RKO (cell line): ENCODE measurements at regions not wholly inside any gene's neighbourhood (a gene's known extent, or its start where the extent isn't known, plus 50 kb on each side); places are given as distances from the start of the nearest gene placed in this dataset.
A peak's percentile ranks its signal among the peaks of the same experiment; 100 is the strongest.
"Not testable (repeated sequence)": the region's sequence is repeated elsewhere in the genome, so short reads cannot be mapped to it uniquely, and the experiment has no call there.

Source experiments
- DNase-seq: peaks from one replicate; pipeline ENCODE4 v3.0.0-alpha.2; 2016; ENCODE audit warnings: low spot score

DNA sequence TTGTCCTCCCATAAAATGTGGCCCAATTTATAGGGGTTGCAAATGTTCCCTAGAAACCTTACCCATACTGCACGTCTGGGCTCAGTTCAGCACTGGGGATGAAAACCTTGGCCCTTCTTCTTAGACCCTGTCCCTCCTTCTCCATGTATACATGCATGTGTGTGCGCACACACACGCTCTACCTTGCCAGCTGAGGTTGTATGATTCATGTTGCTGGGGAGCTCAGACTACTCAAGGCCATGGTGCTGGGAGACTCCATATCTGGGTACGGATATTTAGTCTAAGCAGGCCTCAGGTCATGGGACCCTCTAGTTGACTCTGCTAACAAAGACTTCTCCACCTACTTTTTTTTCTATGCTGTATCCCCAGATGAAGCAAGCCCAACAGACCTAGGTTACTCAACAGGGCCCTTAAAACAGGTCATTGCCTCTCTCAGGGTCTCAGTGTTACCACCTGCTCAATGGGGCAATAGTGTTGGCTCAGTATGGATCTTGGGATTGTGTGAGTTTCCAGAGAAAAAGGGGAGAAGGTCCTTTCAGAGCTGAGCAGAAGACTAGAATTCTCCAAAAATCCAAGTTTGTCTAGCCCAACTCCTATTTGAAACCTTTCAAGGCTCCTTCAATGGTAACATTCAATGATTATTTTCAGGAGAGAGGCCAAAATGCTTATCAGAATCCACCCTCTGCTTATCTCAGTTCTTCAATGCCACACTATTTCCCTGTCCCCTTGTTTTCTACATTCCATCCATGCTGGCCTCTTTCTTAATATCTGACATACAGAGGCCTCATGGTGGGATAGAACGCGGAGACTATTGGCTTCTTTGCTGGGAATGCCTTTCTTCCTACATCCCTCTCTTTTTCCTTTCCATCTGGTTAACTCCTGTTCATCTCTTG is 123.6 kb upstream of the PITX1 start:
- no peak for DNase-seq

GRCh38 chr5:135156715-135157404 is 122.8 kb upstream of the PITX1 start:
- DNase-seq = no peak

GRCh38 chr5:135156337-135156714 is 122.3 kb upstream of the PITX1 start:
- no peak for DNase-seq

DNA sequence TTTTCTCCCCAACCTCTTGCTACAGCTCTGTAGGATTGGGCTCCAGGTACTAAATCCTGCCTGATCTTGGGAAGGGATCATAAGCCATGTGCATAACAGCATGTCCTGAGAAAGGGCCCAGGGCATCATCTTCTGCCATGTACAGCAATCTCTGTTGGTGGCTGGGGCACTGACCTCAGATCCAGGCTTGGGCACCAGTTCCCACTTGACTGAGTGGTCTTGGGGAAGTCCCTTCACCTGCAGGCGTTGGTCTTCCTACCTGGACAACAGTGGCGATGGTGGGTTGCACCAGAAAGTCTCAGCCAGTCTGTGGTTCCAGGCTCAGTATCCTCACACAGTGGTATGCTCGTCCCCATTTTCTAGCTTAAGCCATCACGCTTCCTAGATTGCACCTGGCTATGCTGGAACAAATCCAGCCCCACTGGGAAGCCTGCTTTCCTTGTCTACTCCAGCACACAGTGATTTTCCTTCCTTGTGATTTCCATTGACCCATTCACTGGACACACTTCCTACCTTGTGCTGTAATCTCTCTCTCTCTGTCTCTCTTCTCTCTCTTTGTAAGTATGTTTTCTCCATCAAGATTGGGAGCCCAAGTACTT is 121.7 kb upstream of the PITX1 start:
- DNase-seq = no peak

- no peak for DNase-seq
Observed at GRCh38 chr5:135154961-135155360, 120.9 kb upstream of the PITX1 start.

DNA sequence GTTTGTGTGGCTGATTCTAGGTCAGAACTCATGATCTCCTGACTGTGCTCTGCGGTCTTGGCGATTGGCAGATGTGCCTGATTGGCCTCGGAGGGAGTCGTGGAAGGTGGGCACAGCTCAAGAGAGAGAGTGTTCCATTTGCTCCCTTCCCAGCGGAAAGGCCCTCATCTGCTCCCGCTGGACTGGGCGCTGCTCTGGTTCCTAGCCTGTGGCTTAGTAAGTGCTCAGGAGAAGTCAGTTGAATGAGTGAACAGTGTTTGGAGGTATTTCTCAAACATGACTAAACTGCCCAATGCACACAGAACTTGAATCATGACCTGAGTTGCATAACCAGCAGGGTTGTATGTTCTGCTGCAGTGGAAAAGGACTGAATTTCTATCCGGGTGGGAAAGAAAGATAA is 120.2 kb upstream of the PITX1 start:
- no peak for DNase-seq

DNA sequence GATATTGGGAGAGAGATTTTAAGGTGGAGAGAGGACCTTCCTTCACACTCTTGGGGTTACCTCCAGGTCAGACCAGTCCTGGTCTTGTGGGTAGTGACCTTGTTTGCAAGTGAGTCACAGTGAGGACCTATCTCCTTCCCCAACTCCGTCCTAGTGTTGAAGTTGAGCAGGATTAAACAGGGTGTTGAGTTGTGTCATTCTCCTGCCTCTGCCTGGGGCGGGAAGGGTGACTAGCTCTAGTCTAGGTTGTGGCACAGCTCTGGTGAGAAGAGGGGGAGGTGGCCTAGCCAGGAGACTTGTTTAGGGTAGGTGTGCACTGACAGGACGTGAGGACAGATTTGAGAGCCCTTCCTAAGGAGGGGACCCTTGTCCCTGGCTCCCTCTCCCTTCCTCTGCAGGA is 119.6 kb upstream of the PITX1 start:
- no peak for DNase-seq

GRCh38 chr5:135153259-135153658 is 119.2 kb upstream of the PITX1 start:
- no peak for DNase-seq

DNA sequence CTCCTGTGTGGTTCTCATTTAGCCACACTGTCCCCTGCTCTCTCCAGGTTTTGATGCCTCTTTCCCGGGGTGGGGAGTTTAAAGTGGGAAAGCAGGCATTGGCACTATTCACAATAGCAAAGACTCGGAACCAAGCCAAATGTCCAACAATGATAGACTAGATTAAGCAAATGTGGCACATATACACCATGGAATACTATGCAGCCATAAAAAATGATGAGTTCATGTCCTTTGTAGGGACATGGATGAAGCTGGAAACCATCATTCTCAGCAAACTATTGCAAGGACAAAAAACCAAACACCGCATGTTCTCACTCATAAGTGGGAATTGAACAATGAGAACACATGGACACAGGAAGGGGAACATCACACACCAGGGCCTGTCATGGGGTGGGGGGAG is 117.6 kb upstream of the PITX1 start:
- not testable (repeated sequence) for DNase-seq

DNA sequence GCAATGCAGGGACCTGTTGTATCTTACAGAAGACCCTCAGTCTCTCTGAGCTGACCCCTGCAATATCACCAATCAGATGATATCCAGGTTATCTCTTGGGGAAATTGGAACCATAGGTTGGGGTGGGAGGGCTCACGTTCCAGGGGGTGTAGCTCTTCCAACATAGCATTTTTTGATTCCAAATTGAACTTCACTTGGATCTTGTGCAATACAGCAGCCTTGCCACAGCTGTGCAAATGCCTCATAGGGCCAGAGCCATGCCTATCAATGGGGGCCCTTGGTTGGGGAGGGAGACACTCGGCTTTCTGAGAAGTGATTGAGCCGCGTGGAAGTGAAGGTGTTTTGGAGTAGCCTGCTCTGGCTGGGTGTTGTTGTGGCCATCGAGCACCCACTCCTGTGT is 117.2 kb upstream of the PITX1 start:
- no peak for DNase-seq

DNA sequence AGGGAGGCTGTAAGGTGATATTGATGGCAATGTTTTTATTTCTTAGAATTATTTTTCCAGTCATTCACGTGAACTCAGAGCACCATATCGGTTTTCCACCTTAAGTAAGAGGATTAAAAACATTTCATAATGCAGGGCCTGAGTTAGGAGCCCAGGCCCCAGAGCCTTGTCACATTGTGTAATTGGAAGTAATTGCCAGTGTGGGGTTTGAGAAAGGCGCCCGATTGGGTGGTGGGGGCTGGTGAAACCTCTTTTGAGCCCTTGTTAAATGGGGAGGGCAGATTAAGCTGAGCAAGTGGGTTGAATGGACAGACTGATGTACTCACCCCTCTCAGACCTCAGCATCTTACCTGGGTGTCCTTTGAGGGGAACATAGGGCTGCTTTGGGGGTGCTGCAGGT is 116.7 kb upstream of the PITX1 start:
- DNase-seq = no peak

DNA sequence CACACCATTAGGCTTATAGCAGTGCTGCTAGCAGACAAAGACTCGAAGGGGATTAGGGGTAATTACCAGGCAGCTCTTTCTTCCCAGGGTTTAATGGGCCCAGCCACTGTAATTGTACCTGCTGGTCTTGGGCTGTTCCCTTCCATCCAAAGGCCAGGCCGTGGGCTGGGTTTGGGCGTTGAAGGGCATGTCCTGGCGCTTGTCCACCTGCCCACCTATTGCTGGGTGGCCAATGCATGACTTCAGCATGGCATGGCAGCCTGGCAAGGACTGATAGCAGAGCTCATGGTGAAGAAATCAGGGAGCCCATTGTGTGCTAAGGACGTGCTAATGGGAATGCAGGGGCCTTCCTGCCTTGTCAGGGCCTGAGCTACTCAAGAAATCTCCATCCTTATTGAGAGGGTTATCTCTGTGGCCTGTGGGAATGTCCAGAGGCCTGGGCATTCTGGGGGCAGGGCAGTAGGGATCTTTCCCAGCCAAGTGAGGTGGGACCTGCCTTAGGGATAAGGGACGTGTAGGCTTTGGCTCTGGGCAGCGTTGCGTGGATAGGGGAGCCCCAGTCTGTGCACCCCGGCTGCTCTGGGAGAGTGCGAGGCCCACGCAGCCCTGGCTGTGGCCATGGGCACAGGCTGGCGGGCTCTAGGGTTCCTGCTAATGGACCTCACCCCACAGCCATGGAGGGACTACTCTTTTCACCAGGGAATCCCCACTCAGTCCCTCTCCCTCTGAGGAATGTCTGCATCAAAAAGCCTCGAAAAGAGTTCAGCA is 116.1 kb upstream of the PITX1 start:
- no peak for DNase-seq

DNA sequence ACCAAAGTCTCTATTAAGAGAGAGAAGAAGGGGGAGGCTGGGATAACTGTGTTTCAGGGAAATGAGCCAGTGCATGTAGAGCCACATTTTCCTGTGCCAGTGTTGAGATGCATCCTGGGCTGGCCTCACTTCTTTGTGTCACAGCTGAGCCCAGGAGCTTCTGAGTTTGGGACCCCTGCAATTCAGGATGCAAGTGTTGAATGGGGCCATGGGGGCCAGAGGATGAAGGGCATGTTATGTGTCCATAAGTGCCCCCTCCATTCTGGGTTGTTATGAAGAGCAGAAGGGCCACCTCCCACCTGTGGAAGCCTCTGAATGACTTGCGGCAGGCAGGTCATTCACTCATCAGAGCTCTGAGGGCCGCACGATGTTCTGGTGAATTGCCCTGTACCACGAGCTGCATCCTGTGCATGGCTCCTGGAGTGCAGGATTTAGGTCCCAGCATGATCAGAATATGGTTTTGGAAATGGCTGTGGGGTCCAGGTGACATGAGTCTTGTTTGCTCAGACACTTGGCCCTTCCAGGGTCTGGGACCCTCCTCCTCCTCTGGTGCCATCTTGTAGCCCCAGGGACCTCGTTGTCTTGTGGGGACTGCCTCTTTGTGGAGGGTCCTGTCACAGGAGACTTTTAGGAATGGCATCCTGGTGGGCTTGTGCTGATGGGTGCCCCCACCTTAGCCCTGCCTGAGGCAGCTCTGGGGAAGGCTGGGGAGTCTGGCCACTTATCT is 115.4 kb upstream of the PITX1 start:
- DNase-seq = no peak

GRCh38 chr5:135147294-135148090 is 113.5 kb upstream of the PITX1 start:
- no peak for DNase-seq

DNA sequence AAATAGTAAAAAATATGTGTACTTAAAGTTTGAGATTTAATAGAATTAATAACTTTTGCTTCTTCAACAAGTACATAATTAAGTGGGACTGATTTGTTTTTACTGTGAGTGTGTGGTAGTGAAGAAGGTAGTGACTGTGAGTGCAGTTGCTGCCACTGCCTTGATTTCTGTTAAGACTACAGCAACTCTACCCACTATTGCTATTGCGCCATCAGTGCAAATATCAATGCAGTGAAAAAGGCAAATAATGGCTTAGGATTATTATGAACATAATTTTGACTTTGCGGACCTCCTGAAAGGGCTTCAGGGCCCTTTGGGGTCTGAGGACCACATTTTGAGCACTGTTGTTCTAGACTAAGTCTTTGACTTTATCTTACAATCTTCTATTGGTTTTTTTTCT is 112.0 kb upstream of the PITX1 start:
- no peak for DNase-seq

GRCh38 chr5:135143682-135144081 is 109.7 kb upstream of the PITX1 start:
- not testable (repeated sequence) for DNase-seq

- DNase-seq = no peak
Observed at GRCh38 chr5:135141303-135142268, 107.6 kb upstream of the PITX1 start.

DNA sequence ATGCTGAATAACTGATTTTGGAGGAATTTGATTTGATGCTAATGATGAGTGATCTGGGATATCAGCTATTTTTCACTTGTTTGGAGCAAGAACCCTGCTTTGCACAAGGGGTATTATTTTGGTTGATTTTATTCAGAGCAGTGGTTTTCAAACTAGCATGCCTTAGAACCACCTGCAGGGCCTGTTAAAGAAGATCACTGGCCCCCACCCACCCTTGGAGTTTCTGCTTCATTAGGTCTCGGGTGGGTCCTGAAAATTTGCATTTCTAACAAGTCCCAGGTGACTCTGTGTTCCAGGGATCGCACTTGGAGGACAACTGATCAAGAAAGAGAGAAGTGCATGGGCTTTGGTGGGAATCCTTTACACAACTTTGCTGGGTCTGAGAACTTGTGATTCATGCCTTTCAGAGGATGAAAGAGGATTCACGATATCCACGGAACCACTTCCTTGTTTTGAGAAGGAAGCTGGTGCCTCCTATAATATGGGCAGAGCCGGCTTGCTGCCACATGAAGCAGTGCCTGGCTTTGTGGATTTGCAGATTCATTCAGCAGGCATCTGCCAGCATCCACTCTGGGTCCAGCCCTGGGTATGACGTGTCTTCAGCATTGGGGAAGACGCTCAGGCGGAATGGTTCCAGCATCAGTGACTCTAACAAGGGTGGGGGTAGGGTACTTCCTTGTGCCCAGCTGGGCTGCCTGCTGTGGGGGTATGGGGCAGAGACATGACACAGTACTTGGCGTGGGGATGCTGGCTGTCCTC is 106.6 kb upstream of the PITX1 start:
- peak; percentile 8 for DNase-seq
